Osteoblast (primary cell): ENCODE measurements at regions not wholly inside any gene's neighbourhood (a gene's known extent, or its start where the extent isn't known, plus 50 kb on each side); places are given as distances from the start of the nearest gene placed in this dataset.

ENCODE experiments used
- DNase-seq: peaks from one replicate; pipeline ENCODE4 v3.0.0; 2011; ENCODE audit warnings: low spot score, mixed read lengths; ENCODE audit not compliant: insufficient read length; ENCODE audit errors: missing footprints
- H2AFZ ChIP-seq: 2 replicates; pipeline ENCODE4 v1.6.0; 2011; ENCODE audit warnings: mild to moderate bottlenecking, low read length
- H3K27ac ChIP-seq: 2 replicates; pipeline ENCODE4 v1.5.1; 2011; ENCODE audit warnings: mild to moderate bottlenecking, low read depth, low read length, moderate library complexity
- H3K27me3 ChIP-seq: 2 replicates; pipeline ENCODE4 v1.6.0; 2012; ENCODE audit warnings: mild to moderate bottlenecking, control low read depth, inconsistent platforms, low read length, moderate library complexity; ENCODE audit not compliant: insufficient read depth
- H3K36me3 ChIP-seq: 2 replicates; pipeline ENCODE4 v1.5.1; 2011; ENCODE audit warnings: mild to moderate bottlenecking, low read length, control low read depth, moderate library complexity; ENCODE audit not compliant: insufficient read depth
- H3K4me1 ChIP-seq: 2 replicates; pipeline ENCODE4 v1.5.1; 2011; ENCODE audit warnings: mild to moderate bottlenecking, low read length, control low read depth, moderate library complexity; ENCODE audit not compliant: insufficient read depth
- H3K4me2 ChIP-seq: 2 replicates; pipeline ENCODE4 v1.6.0; 2011; ENCODE audit warnings: mild to moderate bottlenecking, low read length; ENCODE audit not compliant: insufficient read depth
- H3K4me3 ChIP-seq: fragments of 200-600 bp; sonication (generic); 3 replicates; pipeline ENCODE4 v1.5.1; 2012; ENCODE audit warnings: mild to moderate bottlenecking, low read length, inconsistent platforms; ENCODE audit not compliant: insufficient read depth
- H3K79me2 ChIP-seq: 2 replicates; pipeline ENCODE4 v1.6.0; 2012; ENCODE audit warnings: mild to moderate bottlenecking, low read length, control low read depth, inconsistent platforms; ENCODE audit not compliant: insufficient read depth
- H3K9me3 ChIP-seq: 2 replicates; pipeline ENCODE4 v1.5.1; 2011; ENCODE audit warnings: low read depth, low read length, control low read depth
- H4K20me1 ChIP-seq: 2 replicates; pipeline ENCODE4 v1.6.0; 2012; ENCODE audit warnings: mild to moderate bottlenecking, low read length, control low read depth; ENCODE audit not compliant: insufficient read depth
- CTCF ChIP-seq: IDR thresholded peaks from 2 replicates; pipeline ENCODE4 v1.5.1; 2011; ENCODE audit warnings: mild to moderate bottlenecking, low read depth, low read length, moderate library complexity; ENCODE audit errors: extremely low read depth

GRCh38 chr5:39605588-39606575 is 181.1 kb upstream of the DAB2 start:
- H3K9me3 ChIP-seq, result no peaks in the 10 kb centered on the region
- DNase-seq, result peak; percentile 79
- TF ChIP-seq CTCF, result no peak
- H3K4me1 ChIP-seq, result peaks cover 8% of the 10 kb centered on the region
- H3K79me2 ChIP-seq, result no peaks in the 10 kb centered on the region
- H2AFZ ChIP-seq, result no peak overlapping the region
- no peak overlapping the region for H3K27ac ChIP-seq
- H3K4me3 ChIP-seq, result no peak overlapping the region
- no peaks in the 10 kb centered on the region for H4K20me1 ChIP-seq
- H3K27me3 ChIP-seq, result no peaks in the 10 kb centered on the region
- H3K36me3 ChIP-seq, result no peaks in the 10 kb centered on the region
- H3K4me2 ChIP-seq, result peak overlapping the region; percentile 10

- Histone ChIP-seq H3K36me3 (no peaks in the 10 kb centered on the region), H2AFZ (no peak overlapping the region), H3K79me2 (no peaks in the 10 kb centered on the region), H3K9me3 (no peaks in the 10 kb centered on the region), H3K4me1 (peaks cover 8% of the 10 kb centered on the region), H3K4me2 (no peak overlapping the region), H3K27me3 (no peaks in the 10 kb centered on the region), H3K27ac (no peak overlapping the region), H4K20me1 (no peaks in the 10 kb centered on the region), H3K4me3 (no peak overlapping the region)
- DNase-seq, result no peak
- no peak for TF ChIP-seq CTCF
These were observed 180.4 kb upstream of the DAB2 start for GRCh38 chr5:39605145-39605544.

- DNase-seq, result no peak
- H3K4me3 ChIP-seq, result no peak overlapping the region
- no peaks in the 10 kb centered on the region for H3K79me2 ChIP-seq
- H3K9me3 ChIP-seq, result no peaks in the 10 kb centered on the region
- TF ChIP-seq CTCF, result no peak
- no peak overlapping the region for H3K27ac ChIP-seq
- H3K36me3 ChIP-seq, result no peaks in the 10 kb centered on the region
- no peaks in the 10 kb centered on the region for H3K27me3 ChIP-seq
- H3K4me2 ChIP-seq, result no peak overlapping the region
- H4K20me1 ChIP-seq, result no peaks in the 10 kb centered on the region
- peaks cover 8% of the 10 kb centered on the region for H3K4me1 ChIP-seq
- H2AFZ ChIP-seq, result peak overlapping the region; percentile 37
These were observed 179.7 kb upstream of the DAB2 start for GRCh38 chr5:39604491-39604890.

- H4K20me1 ChIP-seq, result no peaks in the 10 kb centered on the region
- no peak overlapping the region for H3K4me2 ChIP-seq
- H3K9me3 ChIP-seq, result no peaks in the 10 kb centered on the region
- no peaks in the 10 kb centered on the region for H3K4me1 ChIP-seq
- peak overlapping the region; percentile 44 for H2AFZ ChIP-seq
- H3K79me2 ChIP-seq, result no peaks in the 10 kb centered on the region
- no peaks in the 10 kb centered on the region for H3K27me3 ChIP-seq
- H3K27ac ChIP-seq, result no peak overlapping the region
- DNase-seq, result peak; percentile 83
- peak; percentile 60 for TF ChIP-seq CTCF
- H3K4me3 ChIP-seq, result no peak overlapping the region
- no peaks in the 10 kb centered on the region for H3K36me3 ChIP-seq
These were observed 175.1 kb upstream of the DAB2 start for GRCh38 chr5:39599721-39600431.
